ENCODE measurements at regions not wholly inside any gene's neighbourhood (a gene's known extent, or its start where the extent isn't known, plus 50 kb on each side); places are given as distances from the start of the nearest gene placed in this dataset.

DNA sequence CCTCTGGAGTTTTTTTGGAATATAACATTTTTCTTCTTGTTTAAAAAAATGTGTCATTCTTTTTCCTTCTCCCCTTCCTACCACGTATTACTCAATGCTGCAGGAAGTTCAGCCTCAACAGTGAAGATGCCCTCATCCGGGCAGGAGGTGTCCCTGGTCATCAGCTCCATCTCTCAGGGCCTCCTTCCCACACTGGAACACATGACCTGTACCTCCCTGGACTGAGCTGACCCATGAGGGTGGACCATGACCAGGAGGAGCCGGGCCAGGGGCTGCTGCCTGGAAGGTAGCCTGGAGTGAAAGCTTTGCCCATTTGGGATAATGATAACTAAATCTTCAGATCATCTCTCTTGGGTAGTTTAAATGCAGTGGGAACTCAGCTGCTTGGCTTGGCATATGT lies 316.5 kb upstream of the ZMIZ1 start:
- TF ChIP-seq REST (IDR thresholded peaks at IDR 0.05; ENCODE audit: insufficient read depth in 1 of 2, low read depth in 2 of 2, low read length in 2 of 2): no peak
- TF ChIP-seq TAF1 (IDR thresholded peaks at IDR 0.05; ENCODE audit: borderline replicate concordance, insufficient read depth, low read length): no peak
- TF ChIP-seq SIN3A (IDR thresholded peaks at IDR 0.05; ENCODE audit: borderline replicate concordance, insufficient read depth, low read length): no peak
- no peak for TF ChIP-seq FOXP2 (optimal IDR thresholded peaks at IDR 0.05; ENCODE audit: borderline replicate concordance, extremely low read depth, extremely low read length, insufficient read depth)
- TF ChIP-seq POLR2AphosphoS5 (IDR thresholded peaks at IDR 0.05; ENCODE audit: low read depth, low read length): no peak

- TF ChIP-seq POLR2AphosphoS5 (IDR thresholded peaks at IDR 0.05; ENCODE audit: low read depth, low read length) (no peak), SIN3A (IDR thresholded peaks at IDR 0.05; ENCODE audit: borderline replicate concordance, insufficient read depth, low read length) (no peak), REST (IDR thresholded peaks at IDR 0.05; ENCODE audit: insufficient read depth in 1 of 2, low read depth in 2 of 2, low read length in 2 of 2) (no peak), TAF1 (IDR thresholded peaks at IDR 0.05; ENCODE audit: borderline replicate concordance, insufficient read depth, low read length) (no peak), FOXP2 (optimal IDR thresholded peaks at IDR 0.05; ENCODE audit: borderline replicate concordance, extremely low read depth, extremely low read length, insufficient read depth) (no peak)
Measured at GRCh38 chr10:78752708-78753107, 316.1 kb upstream of the ZMIZ1 start.

GRCh38 chr10:78754269-78755062 lies 314.3 kb upstream of the ZMIZ1 start:
- TF ChIP-seq TAF1 (IDR thresholded peaks at IDR 0.05; ENCODE audit: borderline replicate concordance, insufficient read depth, low read length): no peak

DNA sequence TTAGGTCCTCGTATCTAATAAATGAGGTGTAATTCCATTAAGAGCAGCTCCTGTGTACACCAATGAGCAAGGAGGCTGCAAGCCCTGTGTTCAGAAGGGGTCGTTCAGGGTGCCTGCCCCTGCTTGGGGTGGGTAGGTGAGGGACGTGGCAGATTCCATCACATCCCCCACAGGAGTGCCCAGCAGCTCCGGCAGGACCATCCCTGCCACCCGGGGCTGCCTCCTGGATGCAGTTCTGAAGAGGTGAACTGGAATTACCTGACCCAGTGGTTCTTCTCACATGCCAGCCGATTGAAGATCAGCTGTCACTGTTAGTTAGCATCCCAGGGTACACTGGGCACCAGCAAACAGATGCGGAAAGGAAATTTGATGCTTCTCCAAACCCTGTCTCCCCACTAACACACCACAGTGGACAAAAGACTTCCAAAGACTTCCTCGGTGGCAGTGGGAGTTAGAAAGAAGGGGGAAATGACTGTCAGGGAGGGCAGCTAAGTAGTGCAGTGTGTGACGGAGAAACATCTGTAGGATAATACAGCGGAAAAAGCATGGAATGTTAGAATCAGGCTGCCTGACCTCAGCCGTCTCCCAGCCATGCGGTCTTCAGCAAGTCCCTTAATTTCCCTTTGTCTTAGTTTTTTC lies 313.6 kb upstream of the ZMIZ1 start:
- no peak for TF ChIP-seq REST (IDR thresholded peaks at IDR 0.05; ENCODE audit: insufficient read depth in 1 of 2, low read depth in 2 of 2, low read length in 2 of 2)
- no peak for TF ChIP-seq SIN3A (IDR thresholded peaks at IDR 0.05; ENCODE audit: borderline replicate concordance, insufficient read depth, low read length)
- TF ChIP-seq POLR2AphosphoS5 (IDR thresholded peaks at IDR 0.05; ENCODE audit: low read depth, low read length): no peak
- no peak for TF ChIP-seq FOXP2 (optimal IDR thresholded peaks at IDR 0.05; ENCODE audit: borderline replicate concordance, extremely low read depth, extremely low read length, insufficient read depth)
- no peak for TF ChIP-seq TAF1 (IDR thresholded peaks at IDR 0.05; ENCODE audit: borderline replicate concordance, insufficient read depth, low read length)

DNA sequence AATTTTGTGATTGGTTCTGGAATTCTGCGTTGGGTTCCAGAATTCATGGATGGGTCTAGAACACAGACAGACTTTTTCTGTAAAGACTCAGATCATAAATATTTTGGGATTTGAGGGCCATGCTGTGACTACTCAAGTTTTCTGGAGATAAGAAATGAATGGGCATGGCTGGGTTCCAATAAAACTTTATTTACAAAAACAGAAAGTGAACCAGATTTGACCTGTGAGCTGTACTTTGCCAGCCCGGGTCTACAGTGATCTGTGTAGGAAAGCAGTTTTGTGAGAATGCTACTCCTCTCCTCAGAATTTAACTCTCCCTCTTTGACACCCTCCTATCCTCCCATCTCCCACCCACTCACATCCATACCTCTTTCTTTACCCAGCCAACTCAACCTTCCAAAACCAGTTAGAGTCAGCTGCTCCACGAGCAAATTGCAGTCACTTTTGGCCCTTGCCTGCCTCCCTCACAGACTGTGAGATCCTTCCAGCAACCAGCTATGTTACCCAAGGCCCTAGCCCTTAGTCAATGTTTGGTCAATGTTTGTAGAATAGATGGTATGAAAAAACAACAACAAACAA lies 312.8 kb upstream of the ZMIZ1 start:
- TF ChIP-seq SIN3A (IDR thresholded peaks at IDR 0.05; ENCODE audit: borderline replicate concordance, insufficient read depth, low read length) (no peak), POLR2AphosphoS5 (IDR thresholded peaks at IDR 0.05; ENCODE audit: low read depth, low read length) (no peak), FOXP2 (optimal IDR thresholded peaks at IDR 0.05; ENCODE audit: borderline replicate concordance, extremely low read depth, extremely low read length, insufficient read depth) (no peak), TAF1 (IDR thresholded peaks at IDR 0.05; ENCODE audit: borderline replicate concordance, insufficient read depth, low read length) (no peak), REST (IDR thresholded peaks at IDR 0.05; ENCODE audit: insufficient read depth in 1 of 2, low read depth in 2 of 2, low read length in 2 of 2) (no peak)
